B cell (primary cell): ENCODE measurements at regions not wholly inside any gene's neighbourhood (a gene's known extent, or its start where the extent isn't known, plus 50 kb on each side); places are given as distances from the start of the nearest gene placed in this dataset.

Source experiments
- CTCF ChIP-seq: fragments of 200-600 bp; IDR thresholded peaks from one replicate; pipeline ENCODE4 v1.8.0; 2022; ENCODE audit warnings: antibody characterized with exemption, mild to moderate bottlenecking
- EZH2 ChIP-seq: IDR thresholded peaks from 2 replicates; pipeline ENCODE4 v1.6.1; 2012; ENCODE audit warnings: borderline replicate concordance, low read depth, mild to moderate bottlenecking, moderate library complexity, low read length; ENCODE audit not compliant: insufficient read depth, poor library complexity, severe bottlenecking

DNA sequence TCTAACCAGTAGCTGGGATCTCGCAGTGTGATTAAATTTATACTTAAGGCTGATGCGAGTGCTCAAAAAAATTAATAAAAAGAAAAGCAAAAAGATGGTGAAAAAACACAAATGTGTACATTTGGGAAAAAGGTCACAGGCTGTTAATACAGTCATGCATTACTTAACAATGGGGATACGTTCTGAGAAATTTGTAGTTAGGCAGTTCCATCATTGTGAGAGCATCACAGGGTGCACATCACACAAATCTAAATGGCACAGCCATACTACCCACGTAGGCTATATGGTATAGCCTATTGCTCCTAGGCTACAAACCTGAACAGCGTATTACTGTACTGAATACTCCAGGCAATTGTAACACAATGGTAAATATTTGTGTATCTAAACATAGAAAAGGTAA lies 142.4 kb upstream of the MYOCD start:
- no peak for TF ChIP-seq CTCF
- no peak for TF ChIP-seq EZH2
